Right ventricle myocardium superior (tissue), 1 donor: ENCODE measurements at regions not wholly inside any gene's neighbourhood (a gene's known extent, or its start where the extent isn't known, plus 50 kb on each side); places are given as distances from the start of the nearest gene placed in this dataset.
"Not testable (repeated sequence)": the region's sequence is repeated elsewhere in the genome, so short reads cannot be mapped to it uniquely, and the experiment has no call there.

Experiments used
- ATAC-seq: fragments of 200-7000 bp; cut with Tn5 transposase; one replicate; pipeline ENCODE4 v1.9.1; 2020; ENCODE audit warnings: mild to moderate bottlenecking; ENCODE audit not compliant: poor library complexity
- DNase-seq: peaks from one replicate; pipeline ENCODE4 v3.0.0-alpha.2; 2020
- intact Hi-C: fragments of 100-400 bp; cut with DNase I; formaldehyde crosslinking; loops from one replicate; pipeline ENCODE4 v1.11.2; 2022
- donor health status: DM: no; HTN: yes; CAD: no; lungs with severe emphysema.

DNA sequence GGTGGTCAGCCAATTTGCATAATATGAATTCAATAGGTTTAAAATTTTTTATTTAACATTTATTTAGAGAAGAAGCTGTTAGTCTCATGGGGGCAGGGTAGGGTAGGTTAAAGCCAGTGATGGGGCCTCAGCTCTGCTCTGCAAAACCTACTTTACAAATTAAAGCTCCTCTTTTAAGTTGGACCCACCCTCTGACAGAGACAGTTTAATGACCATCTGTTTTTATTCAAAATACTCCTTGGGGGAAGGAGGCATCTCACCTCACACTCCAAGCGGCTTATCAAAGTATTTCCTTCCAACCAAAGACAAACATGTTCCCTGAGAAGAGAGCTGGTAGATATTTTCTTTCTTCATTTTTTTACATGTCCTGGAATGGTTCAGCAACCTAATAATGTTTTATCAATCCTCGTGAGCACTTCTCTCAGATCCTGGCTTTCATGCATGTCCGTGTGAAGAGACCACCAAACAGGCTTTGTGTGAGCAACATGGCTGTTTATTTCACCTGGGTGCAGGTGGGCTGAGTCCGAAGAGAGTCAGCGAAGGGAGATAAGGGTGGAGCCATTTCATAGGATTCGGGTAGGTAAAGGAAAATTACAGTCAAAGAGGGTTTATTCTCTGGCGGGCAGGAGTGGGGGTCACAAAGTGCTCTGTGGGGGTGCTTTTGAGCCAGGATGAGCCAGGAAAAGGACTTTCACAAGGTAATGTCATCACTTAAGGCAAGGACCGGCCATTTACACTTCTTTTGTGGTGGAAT is 184.7 kb downstream of the GJA1 start:
- DNase-seq (no peak), ATAC-seq (no peak)
- intact Hi-C loops: no loop called here

DNA sequence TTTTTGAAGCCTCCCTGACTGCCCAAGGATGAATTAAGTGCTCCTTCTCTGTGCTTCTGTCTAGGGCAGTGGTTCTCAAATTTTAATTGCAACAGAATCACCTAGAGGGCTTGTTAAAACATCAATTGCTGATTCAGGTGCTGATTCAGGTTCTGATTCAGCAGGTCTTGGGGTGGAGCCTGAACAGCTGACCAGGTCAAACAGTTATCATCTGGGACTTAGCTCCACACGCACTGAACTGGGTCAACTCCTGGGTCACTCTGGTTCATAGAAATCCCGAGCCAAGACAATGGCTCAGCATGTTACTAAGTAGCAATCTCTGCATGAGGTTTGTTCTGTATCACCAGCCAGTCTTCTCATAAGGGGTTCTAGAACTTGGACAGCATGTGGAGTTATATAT is 192.3 kb downstream of the GJA1 start:
- ATAC-seq (no peak), DNase-seq (no peak)
- intact Hi-C loops: no loop called here

DNA sequence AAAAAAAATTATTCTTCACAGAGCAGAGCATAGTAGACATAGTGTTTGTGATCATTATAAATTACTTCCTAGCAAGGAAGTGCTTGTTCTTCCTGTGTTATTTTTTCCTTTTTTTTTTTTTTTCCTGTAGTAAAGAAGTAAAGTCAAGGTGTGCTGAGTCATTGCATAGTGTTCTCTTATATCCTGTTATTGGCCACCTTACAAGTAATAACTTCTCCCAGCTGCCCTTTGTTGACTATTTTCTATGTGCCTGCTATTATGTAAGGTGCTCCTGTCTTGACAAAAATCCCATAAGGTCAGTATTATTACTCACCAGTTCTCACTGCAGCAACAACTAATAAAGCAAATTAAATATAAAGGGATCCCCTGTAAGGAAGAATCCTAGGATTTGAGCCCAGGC is 195.3 kb downstream of the GJA1 start:
- DNase-seq (no peak), ATAC-seq (no peak)
- intact Hi-C loops: no loop called here

DNA sequence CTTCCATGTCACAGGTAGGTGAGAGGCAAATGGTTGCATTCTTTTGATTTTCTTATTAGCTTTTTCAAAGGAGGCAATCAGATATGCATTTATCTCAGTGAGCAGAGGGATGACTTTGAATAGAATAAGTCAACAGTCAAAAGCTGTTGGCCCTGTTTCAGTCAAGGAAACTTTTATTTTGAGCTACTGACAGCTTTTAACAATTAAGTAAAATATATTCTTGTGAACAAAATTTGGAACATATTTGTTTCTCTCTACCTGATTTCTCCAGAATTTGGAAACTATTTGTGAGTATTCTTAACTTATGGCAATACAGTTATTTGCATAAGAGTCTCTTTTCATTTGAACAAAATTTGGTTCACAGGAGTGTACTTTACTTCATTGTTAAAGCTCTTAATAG is 196.3 kb downstream of the GJA1 start:
- ATAC-seq, intact Hi-C loops, DNase-seq: not testable (repeated sequence)

DNA sequence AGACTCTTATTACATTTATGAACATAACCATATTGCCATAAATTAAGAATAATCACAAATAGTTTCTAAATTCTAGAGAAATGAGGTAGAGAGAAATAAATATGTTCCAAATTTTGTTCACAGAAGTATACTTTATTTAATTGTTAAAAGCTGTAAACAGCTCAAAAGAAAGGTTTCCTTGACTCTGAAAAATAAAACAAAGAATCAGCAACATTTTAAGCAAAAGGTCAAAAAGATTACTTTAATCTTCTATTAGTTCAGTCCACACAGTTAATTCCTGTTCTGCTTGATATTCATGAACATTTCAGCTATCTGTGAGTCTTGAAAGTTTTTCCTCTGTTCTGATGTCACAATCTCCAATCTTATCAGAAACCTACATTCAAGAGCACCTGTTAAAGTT is 197.9 kb downstream of the GJA1 start:
- ATAC-seq: no peak
- DNase-seq: no peak
- intact Hi-C loops: no loop called here

DNA sequence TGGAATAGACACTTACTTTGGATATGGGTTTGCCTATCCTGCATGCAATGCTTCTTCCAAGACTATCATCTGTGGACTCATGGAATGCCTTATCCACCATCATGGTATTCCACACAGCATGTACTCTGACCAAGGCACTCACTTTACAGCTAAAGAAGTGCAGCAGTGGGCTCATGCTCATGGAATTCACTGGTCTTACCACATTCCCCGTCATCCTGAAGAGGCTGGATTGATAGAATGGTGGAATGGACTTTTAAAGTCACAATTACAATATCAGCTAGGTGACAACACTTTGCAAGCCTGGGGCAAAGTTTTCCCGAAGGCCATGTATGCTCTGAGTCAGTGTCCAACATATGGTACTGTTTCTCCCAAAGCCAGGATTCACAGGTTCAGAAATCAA is 199.1 kb downstream of the GJA1 start:
- ATAC-seq, DNase-seq, intact Hi-C loops: not testable (repeated sequence)

DNA sequence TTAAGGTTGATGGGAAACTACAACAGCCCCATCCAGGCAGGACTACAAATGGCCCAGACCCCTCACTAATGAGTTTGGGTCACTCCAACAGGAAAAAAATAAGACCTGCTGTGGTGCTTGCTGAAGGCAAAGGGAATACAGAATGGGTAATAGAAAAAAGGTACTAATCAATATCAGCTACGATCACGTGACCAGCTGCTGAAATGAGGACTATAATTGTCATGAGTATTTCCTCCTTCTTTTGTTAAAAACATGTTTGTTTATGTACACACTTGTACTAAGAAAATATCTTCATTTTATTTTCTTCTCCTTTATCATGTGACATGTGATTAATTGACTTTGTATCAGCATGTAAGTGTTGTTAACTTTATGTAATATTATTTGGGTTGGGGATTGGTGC is 199.9 kb downstream of the GJA1 start:
- DNase-seq (no peak), ATAC-seq (no peak)
- intact Hi-C loops: no loop called here

DNA sequence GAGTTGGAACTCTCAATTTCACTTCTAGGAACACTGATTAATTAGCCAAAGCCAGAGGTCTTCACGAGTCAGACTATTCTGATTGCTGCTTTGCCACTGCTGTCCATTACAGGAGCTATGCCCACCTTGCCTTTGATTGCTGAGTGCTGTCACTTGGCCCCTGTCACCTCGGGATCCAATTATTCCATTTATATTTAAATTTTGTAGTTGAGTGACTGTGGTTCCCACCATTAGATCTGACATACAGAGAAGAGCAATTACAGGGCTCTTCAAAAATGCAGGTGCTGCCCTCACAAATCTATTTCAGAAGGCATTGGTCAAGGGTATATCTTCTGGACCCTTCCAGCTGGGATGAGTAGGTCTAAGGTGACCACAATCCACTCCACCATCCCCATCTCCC is 200.8 kb downstream of the GJA1 start:
- intact Hi-C loops, ATAC-seq, DNase-seq: not testable (repeated sequence)

DNA sequence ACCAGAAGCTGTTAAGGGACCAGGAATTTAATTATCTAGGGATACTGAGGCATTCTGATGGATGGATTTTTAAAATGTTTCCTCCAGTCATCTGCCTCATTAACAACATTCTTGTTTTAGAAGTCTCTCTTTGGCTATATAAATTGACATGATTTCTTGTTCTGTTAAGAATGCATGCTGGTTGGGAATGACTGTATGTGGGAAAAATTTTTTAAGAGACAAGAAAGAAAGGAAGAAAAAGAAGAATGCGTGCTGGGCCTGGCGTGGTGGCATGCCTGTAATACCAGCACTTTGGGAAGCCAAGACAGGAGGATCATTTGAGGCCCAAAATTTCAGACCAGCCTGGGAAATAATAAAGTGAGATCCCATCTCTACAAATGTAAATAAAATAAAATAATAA is 203.6 kb downstream of the GJA1 start:
- intact Hi-C loops: no loop called here
- no peak for DNase-seq
- ATAC-seq: no peak

DNA sequence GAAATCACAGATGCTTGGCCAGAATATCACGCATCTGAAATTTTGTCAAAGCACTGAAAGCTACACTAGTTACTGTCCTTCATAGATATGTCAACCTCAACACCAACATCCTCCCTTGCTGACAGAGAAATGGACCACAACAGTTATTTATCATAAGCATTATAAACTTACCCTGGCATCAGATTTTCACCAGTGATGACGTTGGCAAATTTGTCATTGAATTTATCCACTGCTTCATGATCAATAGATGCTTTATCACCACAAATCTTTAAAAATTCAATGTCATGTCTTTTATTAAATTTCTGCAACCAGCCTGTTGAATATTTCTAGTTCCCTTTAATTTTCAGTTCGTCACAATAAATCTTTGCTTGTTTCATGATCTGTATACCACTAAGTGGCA is 205.7 kb downstream of the GJA1 start:
- DNase-seq (no peak), ATAC-seq (no peak)
- intact Hi-C loops: no loop called here

DNA sequence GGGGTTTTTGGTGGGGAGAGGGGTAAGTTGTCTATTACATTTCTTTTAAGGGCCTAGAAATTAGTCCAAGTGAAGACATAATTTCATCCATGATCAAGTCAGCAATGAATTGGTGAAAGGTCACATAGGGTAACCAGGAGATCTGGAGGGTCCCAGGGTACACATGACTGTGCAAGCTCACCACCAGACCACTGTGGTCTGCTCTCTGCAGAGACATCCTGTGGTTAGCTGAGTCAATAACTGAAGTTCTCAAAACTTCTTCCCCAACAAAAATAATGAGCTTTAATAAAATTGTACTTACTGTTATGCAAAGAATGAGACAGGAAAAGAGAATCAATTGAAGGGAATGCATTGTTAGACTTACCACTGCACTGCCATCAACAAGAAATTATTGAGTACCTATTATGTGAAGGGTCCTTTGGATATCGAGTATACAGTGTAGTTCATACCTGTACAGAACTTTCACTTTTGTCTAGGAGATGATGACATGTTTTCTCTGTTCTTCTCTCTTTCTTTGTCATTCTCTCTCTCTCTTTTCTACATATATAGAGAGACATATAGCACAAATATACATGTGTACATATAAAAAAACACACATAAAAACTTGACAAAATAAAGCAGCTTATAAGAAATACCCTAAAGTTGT is 209.8 kb downstream of the GJA1 start:
- intact Hi-C loops: no loop called here
- ATAC-seq: no peak
- no peak for DNase-seq

DNA sequence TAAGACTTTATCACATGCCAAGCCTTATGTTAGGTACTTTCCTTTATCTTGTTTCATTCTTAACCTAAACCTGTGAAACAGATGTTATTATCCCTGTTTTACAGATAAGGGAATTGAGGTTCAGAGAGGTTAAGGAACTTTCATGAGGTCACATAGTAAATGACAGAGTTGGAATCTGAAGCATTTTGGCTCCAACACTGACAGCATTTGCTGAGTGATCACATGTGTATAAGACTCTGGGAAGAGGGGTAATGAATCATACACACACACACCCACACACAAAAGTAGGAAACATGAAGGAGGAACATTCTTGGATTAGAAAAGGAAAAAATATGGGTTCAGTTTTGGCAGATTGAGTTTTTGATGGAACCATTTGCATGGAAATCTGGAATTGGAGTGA is 212.5 kb downstream of the GJA1 start:
- DNase-seq (no peak), ATAC-seq (no peak)
- intact Hi-C loops: no loop called here

DNA sequence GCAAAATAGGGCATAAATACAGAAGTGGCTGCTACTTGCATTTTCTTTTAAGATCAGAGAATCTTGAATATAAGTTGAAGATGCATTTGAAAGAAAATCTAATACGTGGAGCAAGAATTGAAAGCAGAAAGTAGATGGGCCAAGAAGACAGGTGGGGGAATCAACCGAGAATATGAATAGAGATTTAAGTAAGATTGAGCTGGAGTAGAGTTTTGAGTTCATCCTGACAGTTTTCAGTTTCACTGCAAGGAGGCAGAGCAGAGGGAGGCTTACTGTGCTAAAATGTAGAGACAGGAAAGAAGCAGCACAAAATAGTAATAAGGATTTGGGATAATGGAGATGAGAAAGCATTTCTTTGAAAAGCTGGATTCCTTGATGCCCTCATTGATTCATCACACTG is 214.5 kb downstream of the GJA1 start:
- intact Hi-C loops: no loop called here
- DNase-seq: no peak
- ATAC-seq: no peak

DNA sequence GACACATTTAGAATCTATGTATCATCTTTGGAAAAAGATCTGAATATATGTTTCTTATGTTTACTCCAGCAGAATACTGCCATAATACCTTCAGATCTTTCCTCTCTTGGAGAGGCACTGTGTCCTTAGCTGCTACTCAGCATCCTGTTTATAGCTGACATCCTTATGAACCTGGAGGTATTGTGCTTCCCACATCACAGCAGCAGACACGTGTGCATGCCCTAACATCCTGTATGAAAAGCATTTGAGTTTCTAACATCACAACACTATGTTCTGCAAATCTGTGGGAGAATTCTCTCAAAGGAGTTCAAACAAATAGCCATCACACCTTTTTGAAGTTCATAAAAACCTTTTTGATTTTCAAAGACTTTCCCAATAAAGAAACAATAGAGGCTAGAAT is 216.0 kb downstream of the GJA1 start:
- no peak for ATAC-seq
- no peak for DNase-seq
- intact Hi-C loops: no loop called here

DNA sequence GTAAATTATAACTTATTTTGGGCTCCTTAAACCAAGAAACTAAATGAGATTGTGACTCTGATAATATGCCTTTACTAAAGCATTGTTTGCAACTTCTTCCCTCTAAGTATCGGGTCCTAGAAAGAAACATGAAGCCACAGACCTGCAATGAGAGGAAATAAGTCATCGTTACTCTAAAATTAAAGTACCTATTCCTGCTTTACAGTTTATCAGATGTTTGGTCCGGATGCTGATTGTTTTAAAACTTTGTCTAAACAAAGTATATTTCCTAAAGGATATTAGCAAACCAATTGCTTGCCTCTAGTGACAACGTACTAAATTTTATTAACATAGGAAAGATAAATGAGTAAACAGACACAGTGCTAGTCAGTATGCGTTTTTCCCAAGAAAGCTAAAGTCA is 216.8 kb downstream of the GJA1 start:
- ATAC-seq (no peak), DNase-seq (no peak)
- intact Hi-C loops: no loop called here

DNA sequence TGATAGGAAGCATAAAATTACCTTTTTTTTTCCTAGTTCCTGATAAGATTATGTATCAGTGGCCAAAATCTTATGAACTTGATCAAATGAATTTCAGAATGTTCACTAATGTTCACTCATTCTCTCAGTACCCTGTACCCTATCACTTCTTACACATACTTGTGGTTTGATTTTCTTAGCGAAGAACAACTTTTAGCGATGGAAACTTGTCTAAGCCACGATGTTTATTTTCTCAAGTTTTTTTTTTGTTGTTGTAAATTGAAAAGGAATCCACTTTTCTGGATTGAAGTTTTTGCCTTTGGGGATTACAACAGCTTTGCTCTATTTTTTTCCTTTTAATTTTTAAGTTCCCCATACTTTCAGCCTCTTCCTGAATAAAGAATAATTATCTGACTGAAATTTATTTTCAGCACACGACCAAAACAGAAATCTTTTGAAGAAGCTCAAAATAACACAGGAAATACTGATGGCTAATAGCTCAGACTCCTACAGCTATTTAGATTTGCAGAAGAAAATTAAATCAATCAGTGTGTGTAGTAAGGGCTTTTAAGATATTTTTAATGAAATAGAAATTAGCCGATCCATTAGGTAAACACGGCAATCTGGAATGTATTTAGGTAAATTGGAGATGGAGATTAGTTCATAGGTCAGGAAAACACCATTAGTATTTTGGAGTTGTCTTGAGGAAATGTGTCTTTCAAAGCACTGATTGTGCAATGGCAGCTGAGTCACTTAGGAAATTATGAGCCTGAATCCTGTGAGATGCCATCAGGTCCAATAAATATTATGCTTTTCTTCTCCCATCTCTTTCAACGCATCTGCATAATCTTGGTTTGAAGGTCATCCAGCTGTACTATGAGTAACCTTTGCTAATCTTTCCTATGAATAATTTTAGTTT is 217.5 kb downstream of the GJA1 start:
- ATAC-seq: peak; percentile 57
- no peak for DNase-seq
- intact Hi-C loops: no loop called here

DNA sequence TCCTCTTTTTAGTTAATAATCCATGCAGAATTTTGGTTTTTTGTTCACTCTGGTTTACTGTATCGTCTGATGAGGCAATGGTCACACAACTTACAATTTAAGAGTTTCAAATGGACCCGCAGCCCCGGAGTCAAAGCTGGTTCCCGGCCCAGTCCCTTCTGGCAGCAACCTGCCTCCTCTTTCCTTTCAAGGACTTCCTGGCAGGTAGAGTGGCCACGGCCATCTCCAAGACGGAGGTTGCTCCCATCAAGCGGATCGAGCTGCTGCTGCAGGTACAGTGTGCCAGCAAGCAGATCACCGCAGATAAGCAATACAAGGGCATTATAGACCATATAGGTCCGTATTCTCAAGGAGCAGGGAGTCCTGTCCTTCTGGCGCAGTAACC is 218.2 kb downstream of the GJA1 start:
- no peak for DNase-seq
- intact Hi-C loops: no loop called here

DNA sequence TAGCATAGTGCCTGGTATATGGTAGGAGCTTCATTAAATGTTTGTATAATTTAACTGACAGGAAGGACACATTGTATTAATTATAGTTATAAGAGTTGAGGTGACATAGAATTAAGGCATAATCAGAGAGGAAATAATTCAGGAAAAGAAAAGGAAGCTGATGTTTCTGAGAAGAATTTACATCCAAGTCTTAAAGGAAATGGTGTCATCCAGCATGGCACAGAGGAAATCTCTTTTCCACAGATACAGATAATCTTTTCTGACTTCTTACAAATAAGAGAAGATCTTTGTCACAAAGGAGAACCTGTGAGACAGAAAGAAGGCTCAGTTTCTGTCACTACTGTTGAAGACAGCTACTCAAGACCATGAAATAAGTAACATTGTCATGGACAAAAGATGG is 222.5 kb downstream of the GJA1 start:
- ATAC-seq (no peak), DNase-seq (no peak)
- intact Hi-C loops: no loop called here

More for the DNA sequence above, 218.2 kb downstream of the GJA1 start:
- ATAC-seq: no peak

DNA sequence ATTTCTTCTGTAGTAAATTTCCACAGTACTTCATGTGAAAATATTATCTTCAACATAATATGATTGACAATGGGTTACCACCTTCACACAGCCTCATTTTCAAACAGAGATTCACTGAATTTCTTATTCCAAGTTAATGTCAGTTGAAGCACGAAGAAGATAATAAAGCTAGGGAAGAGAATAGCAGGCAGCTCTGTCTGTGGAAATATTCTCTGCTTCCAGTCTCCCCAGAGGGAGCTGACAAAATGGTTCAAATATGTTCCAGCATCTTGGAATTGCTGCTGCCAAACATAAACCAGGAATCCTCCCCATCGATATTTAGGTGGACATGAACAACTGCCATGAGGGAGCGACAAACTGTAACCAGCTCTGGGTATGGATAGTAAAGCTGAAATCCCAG is 224.8 kb downstream of the GJA1 start:
- DNase-seq (no peak), ATAC-seq (no peak)
- intact Hi-C loops: no loop called here

DNA sequence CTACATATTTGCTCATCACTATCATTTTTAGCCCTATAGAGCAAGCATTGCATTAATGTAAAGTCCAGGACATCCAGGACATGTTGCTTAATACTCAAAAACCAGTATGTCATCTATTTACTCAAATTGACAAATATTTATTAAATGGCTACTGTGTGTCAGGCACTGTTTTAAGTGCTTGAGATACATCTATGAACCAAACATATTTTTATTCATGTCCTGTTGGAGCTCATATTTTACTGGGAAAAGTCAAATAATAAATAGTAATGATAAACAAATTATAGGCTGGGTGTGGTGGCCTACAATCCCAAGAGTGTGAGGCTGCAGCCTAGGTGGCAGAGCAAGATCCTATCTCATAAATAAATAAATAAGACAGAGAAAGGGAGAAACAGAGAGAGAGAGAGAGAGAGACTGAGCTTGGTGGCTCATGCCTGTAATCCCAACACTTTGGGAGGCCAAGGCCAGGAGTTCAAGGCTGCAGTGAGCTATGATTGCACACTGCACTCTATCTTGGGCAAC is 227.9 kb downstream of the GJA1 start:
- ATAC-seq (no peak), DNase-seq (no peak)
- intact Hi-C loops: no loop called here
